NCI-H510A (cell line): ENCODE measurements at regions not wholly inside any gene's neighbourhood (a gene's known extent, or its start where the extent isn't known, plus 50 kb on each side); places are given as distances from the start of the nearest gene placed in this dataset.
A peak's percentile ranks its signal among the peaks of the same experiment; 100 is the strongest.

Experiments
- DNase-seq: peaks from one replicate; lab custom pipeline; 2025; lab: John Stamatoyannopoulos, UW

DNA sequence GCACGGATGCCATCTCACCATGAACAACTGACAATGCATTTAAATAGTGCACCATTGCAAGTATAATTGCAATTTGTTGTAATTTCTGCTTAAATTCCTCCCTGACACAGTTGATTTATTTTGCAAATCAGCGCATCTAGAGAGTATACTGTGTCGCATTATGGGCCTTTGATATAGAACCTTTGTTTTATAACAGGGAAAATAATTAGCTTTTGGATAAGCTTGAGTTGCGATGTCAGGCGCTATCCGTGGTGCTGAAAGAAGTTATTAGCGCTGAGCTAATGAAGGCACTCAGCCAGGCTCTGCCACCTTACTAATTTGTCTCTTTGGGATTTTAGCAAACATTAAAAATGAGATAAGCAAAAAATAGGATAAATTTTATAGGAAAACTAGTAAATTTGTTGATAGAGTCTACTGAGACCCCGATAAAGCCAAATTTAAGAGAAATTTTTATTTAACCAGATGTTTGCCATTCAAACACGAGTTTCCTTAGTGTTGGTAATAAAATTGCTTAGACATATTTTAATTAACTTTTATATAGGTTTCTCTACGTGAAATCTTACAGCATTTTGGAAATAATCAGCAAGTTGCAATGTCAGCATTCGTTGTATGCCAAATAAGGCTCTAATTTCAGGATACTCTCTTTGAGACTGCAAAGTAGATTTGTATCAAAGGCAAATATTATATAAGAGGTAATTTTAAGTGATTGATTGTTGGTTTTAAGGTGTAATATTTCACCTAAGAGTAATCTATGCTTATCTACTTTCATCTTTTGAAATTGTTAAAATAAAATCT, 355.5 kb downstream of the TLR4 start:
- DNase-seq: no peak

DNA sequence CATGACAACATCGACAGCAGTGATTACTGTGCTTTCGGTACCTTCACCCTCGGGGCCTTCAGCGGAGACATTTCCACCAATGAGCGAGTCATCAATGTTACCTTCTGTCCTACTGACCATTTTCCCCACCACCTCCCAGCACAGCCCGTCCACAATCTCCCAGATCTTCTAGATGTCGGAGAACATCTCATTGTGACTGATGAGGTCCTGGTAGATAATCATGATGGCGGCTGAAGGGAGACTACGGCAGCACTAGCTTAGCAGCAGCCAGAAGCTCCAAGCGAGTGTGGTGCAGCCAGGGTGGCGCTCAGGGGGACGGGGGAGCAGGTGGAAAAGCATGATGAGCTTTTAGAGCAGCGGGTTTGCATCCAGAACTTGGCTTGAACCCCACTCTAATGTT, 379.0 kb downstream of the TLR4 start:
- DNase-seq: no peak

DNA sequence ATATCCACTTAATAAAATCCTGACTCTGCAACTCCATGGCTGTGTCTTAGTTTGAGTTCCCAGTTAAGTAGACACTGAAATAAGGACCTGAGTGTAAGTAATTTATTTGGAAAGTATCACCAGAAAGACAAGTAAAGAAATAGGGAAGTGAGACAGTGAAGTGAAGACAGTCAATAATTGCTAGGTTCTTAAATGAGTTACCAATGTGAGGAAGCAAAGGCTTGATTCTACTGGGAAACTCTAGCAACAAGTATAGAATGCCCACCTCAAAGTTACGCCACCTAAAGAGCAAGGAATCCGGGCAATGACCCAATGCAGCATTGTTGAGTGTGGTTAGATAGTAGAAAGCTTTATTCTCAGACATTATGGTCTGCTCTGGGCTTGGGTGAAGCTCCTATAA, 383.9 kb downstream of the TLR4 start:
- no peak for DNase-seq

DNA sequence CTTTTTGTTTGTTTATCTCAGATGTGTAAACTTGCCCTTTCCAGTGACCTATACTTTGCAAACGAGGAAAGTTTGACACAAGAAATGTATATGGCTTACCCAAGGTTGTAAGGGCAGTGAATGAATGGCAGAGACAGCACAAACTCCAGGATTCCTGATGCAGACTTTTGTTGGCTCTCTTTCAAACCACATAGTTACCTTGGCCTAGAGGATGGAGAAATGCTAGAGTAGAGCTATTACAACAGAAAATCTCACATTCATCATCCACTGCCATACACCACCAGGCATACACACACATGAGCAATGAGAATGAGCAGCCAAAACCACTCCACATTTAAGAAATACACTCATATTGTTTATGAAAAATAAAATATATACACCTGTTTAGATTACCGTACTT, 387.0 kb downstream of the TLR4 start:
- DNase-seq: no peak

DNA sequence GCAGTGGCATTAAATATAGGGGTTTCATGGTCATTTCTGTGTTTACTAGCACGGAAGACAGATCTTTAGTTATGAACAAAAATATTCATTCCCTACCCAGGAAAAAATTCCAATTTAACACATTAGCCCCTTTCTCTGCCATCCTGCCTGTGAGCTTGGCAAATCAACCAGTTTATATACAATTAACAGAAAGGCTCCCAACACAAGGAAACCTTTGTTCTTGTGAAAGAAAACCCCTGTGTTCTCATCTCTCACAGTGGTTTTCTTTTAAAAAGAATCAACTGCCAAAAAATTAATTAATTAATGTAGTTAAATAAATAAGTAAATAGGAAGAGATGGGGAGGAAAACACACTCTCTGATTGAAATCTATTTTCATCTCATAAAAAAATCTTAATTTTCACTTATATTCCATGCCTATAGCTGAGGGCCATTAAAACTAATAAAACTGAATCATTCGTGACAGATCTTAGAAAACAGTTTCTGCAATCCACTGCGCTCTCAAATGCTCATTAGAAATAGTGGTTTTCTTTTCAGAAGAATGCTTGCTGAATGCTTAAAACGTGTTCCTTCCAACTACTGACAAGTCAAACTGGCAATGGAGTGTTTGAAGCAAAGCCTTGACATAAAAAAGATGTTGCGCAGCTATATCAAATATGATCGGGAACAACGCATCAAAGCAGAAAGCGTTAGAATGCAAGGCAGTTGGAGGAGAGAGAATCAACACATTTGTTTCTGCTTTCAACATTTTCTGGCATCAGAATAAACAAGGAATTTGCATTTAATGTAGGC, 387.7 kb downstream of the TLR4 start:
- no peak for DNase-seq

DNA sequence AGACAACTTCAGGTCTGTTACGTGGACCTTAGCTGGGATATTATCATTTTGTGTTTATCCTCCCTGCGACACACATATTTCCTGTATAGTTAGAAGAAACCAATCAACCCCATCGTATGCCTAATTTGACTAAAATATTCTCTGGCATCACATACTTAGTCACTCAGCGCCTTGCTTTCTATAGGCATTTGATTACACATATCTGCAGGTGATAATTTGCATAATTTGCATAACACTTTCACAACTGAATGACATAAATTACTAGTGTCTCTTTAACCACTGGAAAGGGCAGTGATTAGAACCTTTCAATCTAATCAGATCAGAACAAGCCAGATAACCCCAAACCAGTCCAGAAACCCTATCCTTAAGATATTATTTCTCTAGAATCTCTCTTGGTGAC, 390.2 kb downstream of the TLR4 start:
- no peak for DNase-seq

DNA sequence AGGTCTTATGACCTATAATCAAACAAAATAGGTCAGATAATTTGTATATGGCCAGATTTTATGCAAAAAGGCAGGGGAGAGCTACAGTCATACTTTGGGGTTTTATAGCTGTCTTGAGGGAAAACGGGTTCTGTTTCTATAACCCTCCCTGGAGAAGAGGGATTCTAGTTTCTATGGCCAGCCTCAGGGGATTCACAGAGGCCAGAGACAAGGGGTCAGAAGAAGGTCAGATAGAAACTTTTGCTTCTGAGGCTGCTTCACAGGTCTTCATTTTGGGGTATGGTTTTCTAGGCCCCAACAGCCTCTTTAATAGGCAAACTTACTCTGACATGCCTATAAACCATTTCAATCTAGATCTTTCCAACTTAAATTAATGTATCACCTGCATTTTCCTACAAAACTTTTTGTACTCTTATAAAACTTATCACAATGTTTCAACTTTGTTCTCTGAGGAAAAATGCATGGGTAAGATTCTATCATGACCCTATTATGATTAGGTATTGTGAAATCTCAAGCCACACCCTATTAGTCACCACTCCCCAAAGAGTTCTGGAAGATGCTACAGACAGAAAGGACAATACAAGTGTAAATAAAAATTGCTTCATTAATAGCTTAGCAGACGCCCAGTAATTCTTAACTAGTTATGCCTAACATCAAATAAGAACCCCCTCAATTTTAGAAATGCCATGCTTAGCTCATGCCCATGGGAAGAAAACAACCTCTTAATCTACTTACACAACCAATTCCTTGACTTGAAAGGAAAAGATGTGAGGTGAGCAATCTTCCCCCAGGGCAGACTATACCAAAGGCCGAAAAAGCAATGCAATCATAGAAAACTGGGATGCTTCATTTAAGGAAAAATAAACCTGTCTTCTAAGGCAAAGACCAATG, 396.6 kb downstream of the TLR4 start:
- DNase-seq: no peak

DNA sequence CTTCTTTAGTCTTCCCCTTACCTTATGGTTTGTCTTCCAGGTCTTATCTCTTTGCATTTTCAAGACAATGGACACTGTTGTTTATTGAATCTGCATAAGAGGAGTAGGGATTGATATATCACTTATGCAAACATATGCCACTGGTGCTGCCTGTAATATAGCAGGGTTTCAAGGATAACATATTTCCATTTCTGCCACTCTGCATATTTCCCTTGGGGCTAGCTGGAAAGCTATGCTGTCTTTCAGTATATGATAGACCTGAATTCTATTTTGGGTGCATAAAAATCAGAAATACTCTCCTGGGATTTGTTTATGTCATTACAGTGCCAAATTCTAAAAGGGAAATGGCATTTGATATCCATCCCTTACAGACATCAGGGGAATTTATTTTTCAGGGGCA, 400.2 kb downstream of the TLR4 start:
- no peak for DNase-seq

DNA sequence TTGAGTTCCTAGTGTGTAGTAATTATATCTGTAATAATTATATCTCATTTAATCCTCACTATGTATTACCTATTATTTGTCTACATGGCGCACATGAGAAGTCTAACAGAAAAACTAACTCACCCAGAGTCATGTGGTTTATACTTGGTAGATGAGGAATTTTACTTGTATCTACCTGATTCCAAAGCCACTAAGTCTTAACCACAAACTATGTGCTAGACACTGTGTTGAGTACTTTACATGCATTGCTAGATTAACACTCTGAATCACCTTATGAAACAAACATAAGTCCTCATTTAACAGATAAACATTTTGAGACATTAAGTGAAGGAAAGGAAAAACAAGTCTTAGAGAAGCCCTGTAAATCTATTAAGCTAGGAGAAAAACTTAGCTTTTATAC, 404.8 kb downstream of the TLR4 start:
- no peak for DNase-seq

DNA sequence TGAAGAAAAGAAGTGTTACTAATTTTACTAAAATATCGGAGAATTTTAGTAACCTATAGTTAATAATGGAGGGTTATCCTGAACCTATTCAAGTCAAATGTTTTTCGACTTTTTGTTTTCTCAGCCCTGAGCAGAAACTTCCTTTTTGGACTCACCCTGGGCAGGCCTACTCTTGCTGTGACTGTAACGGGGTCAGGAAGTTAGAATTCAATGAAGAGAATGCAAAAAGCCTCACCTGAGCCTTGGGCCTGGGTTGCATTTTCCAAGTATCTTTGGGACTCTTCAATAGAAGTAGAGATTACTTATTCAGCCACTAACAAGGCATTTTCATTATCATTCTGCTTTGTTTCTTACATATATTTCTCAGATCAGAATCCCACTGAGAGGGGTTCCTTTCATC, 405.3 kb downstream of the TLR4 start:
- DNase-seq: no peak

DNA sequence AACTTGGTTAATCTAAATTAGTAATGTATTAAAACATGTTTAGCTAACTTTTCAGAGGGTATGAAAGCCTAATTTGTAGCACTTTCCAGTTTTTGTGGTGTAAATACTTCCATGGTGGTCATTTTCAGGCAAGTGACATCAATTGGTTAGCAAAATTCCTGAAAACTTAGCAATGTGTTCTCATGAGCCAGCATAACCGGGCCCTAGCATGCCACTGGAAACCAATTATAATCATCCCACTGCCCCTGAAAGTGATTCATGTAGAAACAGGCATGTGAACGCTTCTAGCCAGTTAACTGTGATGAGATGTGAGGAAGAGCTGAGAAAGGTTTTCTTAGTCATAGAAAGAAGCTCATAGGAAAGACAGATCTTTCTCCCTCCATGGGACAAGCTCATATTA, 417.2 kb downstream of the TLR4 start:
- DNase-seq: no peak

DNA sequence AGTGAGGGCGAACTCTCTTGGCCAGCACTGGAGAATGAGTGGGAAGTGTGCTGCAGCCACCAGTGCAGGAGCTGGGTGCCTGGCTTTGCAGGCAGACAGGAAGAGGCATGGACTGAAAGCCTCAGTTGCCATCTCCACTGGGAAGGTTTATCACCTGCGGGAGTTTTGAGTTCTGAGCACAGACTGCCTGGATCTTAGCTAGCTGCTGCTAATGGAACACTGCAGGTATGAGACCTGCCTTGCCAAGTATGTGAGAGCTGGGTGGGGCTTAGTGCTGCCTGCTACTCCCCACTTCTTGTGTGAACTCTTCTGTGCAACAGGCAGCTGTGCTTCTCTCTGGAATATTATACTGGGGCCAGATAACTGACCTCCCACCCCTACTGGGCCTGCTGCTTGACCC, 424.1 kb downstream of the TLR4 start:
- DNase-seq: no peak

DNA sequence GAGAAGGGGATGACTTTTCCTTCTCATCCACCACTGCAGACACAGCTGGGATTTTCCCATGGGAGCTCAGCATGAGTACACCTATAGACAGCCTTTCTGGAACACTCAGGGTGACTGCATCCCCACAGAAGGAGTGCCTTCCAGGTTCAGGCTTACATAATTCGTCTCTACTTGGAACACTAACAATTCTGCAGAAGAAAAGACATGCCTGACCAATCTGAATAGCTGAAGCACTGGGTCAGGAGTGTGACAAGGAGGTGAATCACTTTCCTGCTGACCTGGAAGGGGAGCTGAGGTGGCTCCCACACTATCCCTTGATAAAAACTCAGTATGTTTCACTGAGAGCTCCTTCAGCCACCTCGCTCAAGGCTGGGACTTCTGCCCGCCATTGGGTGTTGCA, 425.3 kb downstream of the TLR4 start:
- no peak for DNase-seq

DNA sequence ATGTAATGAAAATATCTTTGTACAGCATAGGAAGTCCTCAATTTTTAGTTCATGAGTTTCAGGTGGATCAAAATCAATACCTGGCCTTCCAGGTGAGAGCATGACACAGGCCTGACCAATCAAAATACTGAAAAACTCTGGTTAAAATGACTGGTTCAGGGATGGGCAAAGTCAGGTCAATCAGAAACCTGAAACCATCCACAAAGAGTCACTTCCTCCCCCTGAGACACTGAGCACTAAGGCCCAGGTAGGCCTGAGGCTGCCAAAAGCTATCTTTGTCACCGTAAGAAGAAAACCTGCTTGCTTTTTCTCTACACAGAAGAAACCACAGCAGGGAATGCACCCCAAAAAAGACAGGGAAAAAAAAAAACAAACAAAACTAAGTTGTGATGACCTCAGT, 444.8 kb downstream of the TLR4 start:
- no peak for DNase-seq

DNA sequence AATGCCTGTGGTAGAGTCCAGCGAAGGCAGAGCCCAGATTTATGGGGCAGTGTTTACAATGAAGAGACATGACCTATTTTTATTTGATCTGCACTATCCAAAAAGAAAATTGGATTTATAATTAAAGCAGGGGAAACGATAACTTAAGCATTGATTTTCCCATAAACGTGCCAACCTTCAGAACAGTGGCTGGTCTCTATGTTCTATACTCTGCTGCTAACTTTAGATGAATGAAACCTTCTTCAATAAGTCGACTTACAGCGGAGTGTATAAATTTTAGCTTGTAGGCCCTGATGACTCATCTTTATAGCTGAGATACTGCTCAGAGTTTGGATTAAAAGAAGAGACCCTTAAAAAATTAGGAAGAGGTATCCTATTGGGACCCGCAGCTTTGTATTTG, 452.6 kb downstream of the TLR4 start:
- DNase-seq: no peak

DNA sequence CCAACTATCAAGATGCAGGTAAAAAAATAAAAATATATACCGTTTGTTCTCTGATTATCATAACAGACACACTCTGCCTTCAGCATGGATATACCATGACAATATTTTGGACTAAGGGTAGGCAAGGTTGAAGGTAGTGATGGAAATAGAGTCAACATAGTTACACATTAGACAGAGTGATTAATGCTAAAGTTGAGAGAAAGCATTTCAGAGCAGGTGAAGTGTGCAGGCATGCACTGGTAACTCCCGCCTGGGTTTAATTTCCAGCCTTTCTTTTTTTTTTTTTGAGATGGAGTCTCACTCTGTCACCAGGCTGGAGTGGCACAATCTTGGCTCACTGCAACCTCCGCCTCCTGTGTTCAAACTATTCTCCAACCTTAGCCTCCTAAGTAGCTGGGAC, 458.5 kb downstream of the TLR4 start:
- no peak for DNase-seq

DNA sequence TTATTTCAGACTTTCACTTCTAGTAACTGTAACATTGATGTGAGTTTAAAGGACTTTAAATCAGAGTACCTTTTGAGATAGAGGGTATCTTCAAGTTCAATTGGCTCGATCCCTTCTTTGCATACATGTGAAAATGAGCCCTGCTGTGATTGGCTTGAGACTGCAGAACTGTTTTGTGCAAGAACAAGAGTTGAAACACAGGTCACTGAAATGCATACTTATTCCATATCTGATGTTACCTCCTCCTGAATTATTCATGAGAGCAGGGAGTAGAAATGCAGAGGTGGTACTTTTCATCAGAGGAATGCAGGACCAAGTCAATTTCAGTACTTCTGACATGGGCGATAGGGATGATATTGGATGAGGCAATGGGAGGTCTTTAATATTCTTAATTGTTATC, 459.5 kb downstream of the TLR4 start:
- no peak for DNase-seq

DNA sequence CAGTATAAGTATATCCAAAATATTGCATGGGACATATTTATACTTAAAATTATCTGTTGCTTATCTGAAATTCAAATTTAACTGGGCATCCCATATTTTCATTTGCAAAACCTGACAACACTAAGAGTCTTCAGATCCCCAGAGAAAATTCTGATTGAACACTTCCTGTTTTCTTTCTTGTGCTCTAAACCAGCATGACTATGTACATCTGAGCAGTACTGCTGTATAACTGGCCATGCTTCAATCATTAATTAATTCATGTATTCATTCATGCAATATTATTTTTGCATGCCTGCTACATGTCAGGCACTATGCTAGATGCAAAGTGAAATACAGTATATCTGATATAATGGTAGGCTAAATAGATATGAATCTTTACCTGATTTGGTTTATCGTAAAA, 461.2 kb downstream of the TLR4 start:
- DNase-seq: no peak

DNA sequence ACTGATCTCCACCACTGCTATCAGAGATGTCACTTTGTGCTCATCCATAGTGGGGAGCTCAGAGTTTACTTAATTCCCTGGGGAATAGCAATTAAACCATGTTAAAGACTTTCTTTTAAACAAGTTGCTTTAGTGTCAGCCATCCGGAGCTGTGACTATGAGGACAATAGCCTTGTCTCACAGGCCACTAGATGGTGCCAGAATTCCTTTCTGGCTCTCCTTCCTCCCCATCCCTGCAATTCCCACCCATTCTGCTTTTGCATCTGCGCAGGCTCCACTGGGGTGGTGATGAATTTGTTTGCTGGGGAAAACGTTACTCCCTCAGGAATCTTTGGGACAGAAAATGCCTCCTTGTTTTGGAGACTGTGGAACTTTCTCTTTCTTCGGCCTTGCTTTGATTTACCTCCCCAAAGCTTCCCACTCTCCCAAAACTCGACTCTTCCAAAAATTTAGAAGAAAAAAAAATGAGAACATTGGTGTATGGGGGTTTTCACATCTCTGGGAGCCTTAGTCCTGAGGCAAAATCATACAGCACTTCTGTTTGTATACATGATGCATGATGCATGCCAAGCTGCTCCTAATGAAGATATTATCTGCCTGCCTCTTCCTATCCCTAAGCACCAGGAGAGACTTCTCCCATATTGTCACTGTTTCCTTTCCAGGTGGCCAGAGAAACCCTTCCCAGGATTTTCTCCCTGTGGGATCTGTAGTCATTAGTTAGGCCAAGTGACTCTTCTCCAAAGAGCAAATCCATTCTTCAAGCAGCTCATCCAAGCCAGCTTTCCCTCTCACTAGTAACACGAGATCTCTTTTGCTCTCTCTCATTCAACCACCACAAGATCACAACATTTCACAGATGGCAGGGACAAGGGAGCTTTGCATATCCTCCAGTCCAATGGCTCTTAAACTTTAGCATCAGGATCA, 466.1 kb downstream of the TLR4 start:
- peak; percentile 16 for DNase-seq

DNA sequence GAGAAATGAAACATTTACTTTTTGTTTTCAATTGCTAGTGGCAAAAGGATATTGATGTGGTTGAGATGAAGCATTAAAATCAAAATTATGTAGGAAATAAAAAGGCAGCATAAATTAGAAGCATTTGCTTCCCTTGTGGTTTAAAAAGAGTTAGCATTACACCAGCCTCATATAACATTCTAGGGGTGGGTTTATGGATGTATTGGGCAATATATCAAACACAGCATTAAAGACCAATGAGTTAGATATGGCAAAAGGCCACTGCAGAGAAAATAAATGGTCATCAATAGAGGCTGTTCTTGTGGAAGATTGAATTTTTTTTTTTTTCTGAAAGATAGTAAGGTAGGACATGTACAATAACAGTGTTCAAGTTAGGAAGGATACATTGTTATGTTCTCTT, 473.0 kb downstream of the TLR4 start:
- no peak for DNase-seq

DNA sequence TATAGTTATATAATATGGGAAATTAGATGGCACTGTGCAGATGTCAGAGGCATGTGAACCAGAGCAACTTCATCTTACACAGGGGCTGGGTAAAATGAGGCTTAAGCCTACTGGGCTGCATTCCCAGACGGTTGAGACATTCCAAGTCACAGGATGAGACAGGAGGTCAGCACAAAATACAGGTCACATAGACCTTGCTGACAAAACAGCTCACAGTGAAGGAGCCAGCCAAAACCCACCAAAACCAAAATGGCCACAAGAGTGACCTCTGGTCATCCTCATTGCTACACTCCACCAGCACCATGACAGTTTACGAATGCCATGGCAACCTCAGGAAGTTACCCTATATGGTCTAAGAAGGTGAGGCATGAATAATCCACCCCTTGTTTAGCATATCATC, 479.4 kb downstream of the TLR4 start:
- no peak for DNase-seq

DNA sequence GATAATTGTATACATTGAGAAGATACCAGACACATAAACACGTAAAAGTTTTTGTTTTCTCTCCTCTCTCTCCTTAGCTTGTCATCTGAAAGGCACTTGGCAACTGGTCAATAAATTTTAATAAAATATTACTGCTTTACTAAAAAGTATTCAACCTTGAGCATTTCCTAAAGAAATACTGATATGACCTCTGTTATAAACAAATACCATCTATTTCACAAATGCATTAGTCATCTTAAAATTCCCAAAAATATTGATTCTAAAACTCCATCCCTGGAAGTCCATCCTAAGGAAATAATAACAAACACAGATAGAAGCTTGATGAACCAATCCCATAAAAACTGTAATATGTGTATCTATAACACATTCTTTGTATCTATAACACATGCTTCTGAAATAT, 483.2 kb downstream of the TLR4 start:
- no peak for DNase-seq
